NCI-H2227 (cell line): ENCODE measurements at regions not wholly inside any gene's neighbourhood (a gene's known extent, or its start where the extent isn't known, plus 50 kb on each side); places are given as distances from the start of the nearest gene placed in this dataset.

Experiments
- DNase-seq: peaks from one replicate; lab custom pipeline; 2025; ENCODE audit not compliant: unreplicated experiment; lab: John Stamatoyannopoulos, UW

DNA sequence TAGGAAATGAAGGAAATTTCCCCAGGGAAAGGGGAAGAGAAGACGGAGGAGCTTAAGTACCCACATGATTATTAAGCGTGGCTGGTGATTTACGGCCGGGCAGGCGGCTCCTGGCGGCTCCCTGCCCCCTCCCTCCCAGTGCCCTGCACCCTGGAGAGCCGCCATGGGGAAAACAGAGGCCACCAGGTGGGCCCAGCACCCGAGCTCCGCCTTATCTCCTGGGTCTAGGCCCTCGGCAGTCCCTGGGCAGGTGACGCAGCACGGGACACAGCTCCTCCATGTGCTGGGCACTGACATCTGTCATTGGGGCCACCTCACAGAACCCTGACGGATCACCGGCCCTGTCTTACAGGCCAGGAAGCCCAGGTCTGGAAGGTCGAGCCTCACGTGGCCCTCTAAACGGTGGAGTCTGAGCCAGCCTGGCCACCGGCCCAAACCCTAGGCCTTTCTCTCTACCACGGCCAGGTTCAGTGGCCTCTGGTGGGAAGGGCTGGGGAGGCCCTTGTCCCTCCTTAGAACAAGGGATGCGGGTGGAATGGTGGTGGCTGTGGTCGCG, 60.2 kb upstream of the PPARA start:
- DNase-seq, result no peak

DNA sequence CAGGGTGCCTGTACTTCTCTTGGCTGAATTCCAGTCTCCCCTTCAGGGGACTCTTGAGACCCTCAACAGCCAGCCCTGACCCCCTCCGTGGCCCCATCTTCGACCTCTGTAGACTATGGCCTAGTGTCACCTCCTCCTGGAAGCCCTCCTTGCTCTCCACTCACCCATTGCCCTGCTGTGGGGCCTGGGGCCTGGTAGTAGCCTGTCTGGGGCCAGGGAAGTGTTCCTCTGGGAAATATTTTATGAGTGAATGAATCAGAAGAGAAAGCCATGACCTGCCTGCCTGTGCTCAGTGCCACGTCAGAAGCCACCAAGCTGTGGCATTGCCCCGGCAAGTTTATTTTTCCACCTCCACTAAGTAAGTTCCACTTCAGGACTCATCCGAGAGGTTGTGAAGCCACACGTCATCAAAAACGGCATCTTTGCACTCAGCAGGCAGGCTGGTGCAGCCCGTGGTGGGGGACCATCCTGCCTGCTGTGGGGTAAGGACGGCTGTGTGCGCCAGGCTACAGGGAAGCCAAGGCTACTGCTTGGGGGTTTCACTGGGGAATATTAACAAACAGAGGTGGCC, 59.6 kb upstream of the PPARA start:
- DNase-seq, result no peak

GRCh38 chr22:46091277-46091977, 58.9 kb upstream of the PPARA start:
- DNase-seq, result no peak

GRCh38 chr22:46092011-46092410, 58.3 kb upstream of the PPARA start:
- no peak for DNase-seq

DNA sequence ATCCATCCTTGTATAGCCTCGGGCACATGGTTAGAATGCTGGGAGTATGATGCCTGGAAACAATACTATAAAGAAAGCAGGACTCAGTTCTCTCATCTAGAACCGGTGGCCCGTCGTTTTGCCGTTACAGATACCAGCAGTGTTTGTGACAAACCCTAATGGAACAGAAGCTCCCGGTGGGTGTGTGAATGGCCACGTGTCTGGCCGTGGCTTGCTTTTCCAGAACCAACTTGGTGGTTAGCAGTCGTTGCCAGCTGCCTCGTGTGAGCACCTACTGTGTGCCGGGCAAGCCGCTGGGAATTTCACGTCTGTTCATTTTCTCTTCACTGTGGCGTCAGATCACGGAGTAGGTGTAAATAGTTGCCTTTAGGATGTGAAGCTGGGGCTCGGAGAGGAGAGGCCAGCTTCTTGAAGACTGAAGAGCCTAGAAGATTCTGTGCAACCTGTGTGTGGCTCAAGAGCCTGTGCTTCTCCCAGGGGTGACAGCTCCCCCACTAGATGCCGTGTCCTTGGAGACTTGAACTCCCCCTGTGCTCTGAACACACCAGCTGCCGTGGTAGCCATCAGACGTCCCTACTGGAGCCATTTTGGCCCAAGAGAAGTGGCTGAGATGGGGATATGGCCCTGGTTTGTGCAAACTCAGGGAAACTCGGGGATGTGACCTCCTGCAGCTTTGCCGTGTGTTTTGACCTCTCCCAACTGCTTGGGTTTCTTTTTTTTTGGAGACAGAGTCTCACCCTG, 57.5 kb upstream of the PPARA start:
- DNase-seq, result no peak

DNA sequence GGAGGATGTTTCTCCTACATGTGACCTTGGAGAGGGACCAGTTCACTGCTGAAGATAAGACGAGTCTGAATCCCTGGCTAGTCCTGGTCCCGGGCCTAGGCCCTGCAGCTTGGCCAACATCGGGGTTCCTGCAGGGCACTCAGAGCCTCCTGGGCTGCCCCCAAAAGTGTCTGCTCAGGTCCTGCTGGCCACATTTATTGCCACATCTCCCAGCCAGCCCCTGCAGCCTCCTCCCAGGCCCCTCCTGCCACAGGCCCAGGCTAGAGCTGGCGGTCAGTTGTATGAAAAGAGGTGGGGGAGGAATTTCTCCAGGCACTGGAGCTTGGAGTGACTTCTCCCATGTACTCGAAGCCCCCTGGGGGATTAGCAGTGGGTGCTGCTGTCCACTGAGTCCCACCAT, 56.5 kb upstream of the PPARA start:
- no peak for DNase-seq

DNA sequence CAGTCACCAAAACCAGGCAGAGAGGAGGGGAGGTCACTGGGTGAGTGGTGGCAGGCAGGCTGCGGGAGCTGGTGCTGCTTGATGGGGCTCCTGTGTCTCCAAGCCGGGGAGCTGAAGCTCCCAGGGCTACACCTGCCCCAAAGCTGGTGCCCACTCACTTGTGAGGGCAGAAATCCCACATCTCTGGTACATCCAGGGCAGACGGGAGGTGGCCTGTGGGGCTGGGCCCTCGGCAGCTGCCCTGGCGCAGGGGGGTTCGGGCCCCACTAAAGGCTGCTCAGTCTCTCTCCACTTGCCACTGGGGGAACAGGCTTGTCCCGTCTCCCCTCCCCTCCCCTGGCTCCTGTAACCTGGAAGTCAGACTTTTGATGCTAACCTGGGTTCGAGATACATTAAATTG, 55.6 kb upstream of the PPARA start:
- no peak for DNase-seq

GRCh38 chr22:46096051-46096450, 54.3 kb upstream of the PPARA start:
- DNase-seq, result no peak

GRCh38 chr22:46096706-46097230, 53.6 kb upstream of the PPARA start:
- no peak for DNase-seq

GRCh38 chr22:46097268-46097900, 52.9 kb upstream of the PPARA start:
- DNase-seq, result no peak

DNA sequence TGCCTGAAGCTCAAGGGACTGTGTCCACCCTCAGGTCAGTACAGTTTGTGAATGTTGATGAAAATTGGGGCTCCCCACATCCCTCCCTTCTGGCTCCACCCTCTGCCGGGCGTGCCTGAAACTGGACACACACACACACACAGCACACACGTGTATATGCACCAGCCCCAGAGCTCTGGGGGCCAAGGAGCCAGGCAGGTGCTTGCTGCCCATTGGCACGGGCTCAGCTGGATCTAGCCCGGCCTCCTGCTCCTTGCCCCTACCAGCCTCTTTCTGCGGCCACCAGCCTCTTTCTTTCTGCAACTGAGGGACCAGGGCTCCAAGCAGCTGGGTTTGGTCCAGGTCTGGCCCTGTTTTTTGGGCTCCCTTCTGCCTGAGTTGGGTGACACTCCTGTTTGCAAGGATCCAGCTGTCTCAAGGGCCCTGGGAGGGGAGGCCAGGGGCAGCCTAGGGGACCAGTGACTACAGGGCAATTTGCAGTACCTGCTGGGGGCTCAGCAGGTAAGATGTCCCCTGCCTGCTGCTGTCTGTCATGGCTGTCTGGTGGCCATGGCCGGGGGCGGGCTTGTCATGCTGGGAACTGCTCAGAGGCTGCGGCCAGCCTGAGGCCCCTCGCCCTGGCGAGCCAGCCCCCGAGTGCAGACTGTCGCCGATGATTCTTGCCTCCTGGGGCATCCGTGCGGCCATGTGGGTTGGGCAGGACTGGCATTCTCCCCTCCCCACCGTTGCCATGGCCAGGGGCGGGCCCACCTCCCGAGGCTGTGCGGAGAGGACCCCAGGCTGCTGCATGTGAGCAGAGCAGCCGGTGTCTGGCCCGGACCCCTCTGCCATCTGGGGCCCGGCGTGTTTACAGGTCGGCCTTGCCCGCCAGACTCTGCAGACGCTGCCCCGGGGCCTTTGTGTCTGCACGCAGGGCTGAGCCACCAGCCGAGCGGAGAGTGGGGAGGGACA, 51.5 kb upstream of the PPARA start:
- DNase-seq, result no peak

DNA sequence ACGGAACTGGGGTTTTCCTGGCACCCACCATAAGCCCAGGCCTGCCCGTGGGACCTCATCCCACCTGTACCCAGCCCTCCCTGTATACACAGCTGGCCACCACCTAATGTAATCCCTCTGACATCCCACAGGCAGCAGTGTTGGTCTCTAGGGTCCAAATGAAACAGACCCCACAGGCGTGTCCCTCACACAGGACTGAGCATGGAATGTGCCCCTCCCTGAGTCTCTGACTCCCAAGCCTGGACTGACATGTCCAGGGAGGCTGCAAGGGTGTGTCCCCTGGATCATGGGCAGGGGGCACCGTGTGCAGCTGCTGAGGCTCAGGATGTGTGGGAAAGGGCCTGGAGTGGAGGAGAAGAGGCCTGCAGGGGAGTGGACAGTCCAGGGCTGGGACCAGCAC, 50.6 kb upstream of the PPARA start:
- DNase-seq, result no peak

GRCh38 chr22:46100401-46101105, 49.8 kb upstream of the PPARA start:
- DNase-seq, result no peak
